ENCODE measurements at regions not wholly inside any gene's neighbourhood (a gene's known extent, or its start where the extent isn't known, plus 50 kb on each side); places are given as distances from the start of the nearest gene placed in this dataset.

DNA sequence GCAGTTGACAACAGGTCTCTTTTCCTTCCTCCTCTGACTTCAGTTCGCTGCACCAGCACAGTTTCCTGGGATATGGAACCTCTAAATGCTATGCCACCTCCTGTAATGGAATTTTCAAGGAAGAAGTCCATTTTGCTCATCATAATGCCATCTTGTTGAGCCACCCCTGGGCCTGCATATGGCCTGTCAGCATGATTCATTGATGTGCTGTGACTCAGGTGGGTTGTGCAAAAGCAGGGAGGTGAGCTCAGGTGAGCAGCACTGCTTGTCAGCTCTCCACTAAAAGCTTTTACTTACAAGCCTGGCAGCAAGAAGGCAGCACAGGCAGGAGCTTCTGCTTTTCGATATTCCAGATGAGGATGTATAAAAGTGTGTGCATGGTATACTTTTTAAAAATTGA lies 247.1 kb upstream of the LMCD1 start:
- no peak for DNase-seq (ENCODE audit: low spot score)

DNA sequence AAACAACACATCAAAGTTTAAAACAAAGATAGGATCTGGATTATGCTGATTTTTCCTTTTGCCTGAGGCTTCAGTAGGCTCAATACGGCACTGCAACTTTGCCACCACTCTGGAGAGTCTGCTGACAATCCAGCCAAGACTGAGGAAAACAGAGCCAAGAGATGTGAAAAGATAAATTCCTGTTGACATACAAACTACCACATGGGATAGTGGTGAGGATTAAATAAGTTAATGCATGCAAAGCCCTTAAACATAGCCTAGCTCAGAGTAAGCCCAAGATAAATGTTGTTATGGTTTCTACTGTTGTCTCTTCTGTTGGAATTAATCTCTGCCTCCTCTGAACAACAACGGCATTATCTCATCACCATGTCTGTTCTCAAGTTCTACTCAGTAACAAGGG lies 245.9 kb upstream of the LMCD1 start:
- no peak for DNase-seq (ENCODE audit: low spot score)

DNA sequence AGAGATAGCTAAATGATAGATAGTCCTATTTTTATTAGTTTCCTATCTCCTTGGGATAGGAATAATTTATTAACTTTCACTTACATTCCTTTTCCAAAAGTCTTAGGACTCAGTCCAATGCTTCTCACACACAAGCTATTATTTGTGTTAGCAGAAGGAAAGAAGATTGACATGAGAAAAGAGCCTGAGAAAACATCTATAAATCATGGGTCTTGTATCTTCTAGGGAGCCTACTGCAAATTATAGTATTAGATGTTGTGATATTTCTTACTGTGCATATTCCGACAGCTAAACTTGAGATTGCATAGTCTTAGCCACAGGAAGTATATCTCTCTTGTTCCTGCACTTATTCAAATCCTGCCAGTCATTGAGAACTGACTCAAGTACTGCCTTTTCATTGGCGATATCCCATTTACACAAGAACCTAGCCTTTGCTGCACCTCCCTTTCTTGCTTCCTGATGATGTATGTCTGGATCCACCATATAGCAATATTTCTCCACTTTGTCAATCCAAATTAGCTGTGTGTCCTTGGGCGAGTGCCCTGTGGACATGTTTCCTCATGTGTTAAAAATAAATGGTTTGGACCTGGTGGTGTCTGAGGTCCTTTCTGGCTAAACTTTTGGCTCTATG lies 245.1 kb upstream of the LMCD1 start:
- no peak for DNase-seq (ENCODE audit: low spot score)

DNA sequence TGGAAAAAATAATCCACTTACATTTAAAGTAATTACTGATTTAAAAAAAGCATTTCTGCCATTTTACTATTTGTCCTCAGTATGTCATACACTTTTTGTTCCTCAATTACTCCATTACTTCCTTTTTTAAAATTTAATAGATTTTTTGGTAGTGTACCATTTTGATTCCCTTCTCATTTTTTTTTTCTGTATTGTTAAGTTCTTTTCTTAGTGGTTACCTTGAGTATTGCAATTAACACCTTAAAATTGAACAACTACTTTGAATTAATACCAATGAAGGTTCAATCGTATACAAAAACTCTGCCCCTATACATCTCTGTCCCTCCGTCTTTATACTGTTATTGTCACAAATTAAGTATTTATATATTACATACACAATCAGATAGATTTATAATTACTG lies 240.6 kb upstream of the LMCD1 start:
- DNase-seq (ENCODE audit: low spot score), result no peak

DNA sequence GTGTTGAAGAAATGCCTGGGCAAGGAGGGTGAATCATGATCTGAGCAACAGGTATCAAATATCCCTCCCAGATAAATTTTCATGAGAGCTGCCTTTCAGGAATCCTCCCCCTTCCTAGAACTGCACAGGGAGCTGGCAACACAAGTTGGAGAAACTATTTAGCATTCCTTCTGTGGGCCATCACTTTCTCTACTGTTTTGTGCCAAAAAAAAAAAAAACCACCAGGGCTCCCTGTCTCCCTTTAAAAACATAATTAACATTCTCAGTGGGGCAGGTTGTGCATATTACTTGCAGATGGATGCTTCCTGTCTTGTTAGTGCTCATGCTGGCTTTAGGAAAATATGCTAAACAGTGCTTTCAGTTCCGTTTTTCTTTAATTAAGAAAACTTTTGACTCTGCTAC lies 234.9 kb upstream of the LMCD1 start:
- no peak for DNase-seq (ENCODE audit: low spot score)

DNA sequence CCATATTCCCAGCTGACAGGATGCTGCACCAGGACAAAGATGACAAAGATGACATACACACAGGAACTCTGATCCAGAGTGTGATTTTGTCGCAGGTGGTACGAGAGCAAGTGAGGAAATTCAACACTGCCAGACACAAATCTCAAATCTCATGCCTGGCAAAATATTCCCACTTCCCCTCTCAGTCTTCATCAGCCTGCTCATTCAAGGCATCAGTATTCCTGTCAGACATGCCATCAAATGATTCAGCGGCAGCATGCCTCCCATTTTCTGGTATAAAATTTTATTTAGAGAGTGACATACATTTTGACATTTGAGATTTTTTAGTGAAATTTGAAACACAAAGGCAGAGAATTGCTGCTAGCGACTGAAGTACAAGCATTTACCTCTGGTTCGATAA lies 228.1 kb upstream of the LMCD1 start:
- no peak for DNase-seq (ENCODE audit: low spot score)

DNA sequence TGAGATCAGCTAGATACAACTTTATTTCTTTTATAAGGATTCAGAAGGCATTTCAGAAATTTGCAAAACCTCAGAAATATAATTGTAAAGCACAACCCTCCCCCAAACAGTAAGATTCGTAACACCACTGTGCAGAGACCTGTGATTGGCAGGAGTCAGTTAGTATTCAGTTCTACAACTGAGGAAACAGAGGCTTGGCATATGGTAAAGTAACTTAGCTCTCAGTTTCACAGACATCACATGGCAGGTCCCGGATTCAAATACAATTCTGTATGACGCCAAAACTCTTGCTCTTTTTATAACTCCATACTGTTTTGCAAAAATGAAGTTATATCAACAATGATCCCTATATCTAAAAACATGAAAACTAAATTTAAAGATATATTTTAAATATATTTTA lies 225.6 kb upstream of the LMCD1 start:
- no peak for DNase-seq (ENCODE audit: low spot score)

DNA sequence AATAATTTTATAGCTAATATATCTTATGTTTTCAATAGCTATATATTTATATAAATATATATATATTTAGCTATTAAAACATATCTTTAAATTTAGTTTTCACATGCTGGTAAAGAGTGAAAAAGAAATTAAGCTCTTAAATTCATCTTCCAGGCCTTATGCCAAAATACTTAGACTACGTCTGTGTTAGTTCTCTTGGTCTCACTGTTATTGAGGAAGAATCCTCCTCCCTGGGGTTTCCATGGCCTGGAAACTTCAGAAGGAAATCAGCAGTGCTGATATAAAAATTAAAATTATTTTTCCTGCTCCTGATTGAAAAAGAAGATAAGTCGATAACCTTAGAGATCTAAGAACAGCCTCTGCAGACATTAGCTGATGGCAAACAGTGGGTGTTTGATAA lies 225.1 kb upstream of the LMCD1 start:
- DNase-seq (ENCODE audit: low spot score), result no peak

DNA sequence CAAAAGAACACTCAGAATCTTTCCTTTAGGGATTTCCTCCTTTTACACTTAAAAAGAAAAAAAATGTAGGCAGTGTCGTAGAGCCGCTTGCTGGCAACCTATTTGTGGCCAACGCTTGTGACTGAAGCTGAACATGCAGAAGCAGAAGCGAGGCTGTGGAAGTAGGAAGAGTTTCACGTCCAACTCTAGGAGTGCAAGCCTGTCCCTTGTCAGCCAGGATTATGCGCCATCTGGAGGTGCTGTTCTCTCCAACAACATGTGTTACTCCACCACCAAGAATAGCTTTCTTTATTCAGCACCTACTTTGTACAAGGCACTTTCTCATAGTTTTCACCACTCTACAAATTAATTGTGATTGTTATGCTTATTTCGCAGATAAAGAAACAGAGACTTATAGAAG lies 223.2 kb upstream of the LMCD1 start:
- DNase-seq (ENCODE audit: low spot score), result no peak

DNA sequence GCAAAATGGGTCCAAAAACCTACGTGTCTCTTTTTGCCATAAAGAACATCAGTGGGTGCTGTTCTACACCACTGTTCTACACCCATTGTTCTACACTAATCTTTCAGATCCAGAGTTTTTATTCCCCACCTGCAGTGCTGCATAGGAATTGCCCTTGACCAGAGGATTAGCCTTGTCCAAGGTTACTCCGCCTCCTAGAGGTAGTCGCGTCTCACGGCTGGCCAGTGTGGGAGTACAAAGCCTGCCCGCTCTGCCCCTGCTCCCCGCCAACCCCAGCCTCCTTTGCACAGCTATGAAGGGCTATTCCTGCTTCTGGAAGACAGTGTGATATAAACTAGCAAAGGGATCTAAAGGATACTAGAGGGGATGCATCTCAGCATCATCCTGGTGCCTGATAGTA lies 222.1 kb upstream of the LMCD1 start:
- DNase-seq (ENCODE audit: low spot score), result no peak

DNA sequence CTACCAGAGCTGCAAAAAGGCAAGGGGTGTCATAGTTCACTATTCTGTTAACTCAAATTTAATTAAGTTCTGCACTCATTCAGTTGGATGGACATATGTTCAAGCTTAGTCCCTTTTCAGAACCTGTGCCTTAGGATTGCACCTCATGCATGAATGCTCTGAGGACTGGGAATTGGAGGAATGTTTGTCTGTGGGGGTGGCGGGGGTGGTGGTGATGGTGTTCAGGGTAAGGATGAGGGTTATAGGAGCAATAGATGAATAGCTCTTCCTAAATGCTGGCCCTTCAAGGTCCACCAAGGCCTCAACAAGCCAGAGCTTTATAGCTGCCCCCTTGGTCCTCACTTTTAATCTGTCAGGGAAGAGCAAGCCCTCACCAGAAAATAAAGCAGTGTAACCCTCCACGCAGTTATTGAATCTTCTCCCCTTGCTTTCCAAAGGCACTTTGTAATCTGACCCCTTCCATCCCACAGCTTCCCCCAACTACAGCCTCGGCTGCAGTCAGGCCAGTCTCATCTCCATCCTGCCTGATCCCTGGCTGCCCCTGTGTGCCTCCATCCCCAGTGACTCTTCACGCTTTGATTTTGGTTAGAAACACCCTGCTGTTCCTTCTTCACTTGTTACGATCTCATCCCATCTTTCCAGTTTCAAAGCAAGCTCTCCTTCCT lies 221.6 kb upstream of the LMCD1 start:
- no peak for DNase-seq (ENCODE audit: low spot score)

DNA sequence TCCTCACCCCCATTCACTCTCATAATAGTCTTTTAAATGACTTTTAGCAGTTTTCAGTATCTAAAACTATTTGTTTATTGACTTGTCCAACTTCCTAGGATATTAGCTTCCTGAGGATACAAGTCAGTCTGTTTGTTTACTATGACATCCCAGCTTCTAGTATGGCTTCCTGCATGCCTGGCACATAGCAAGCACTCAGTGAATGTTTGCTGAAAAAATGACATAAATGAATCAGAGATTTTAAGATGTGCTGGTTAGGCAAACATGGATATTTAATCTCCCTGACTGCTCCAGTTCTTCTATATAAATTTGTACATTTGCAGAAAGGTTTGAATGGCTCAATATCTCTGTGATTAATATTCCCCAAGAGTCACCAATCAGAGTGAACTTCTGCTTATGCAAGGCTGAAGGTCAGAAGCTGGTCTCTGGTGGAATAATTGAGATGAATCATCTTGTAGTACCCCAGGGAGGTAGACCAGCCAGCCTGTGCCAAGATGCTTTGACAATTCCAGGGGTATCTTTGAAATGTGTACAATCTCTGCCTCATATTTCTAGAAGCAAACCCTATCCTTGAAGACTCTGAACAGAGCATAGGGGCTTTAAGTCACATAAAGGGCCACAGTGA lies 219.0 kb upstream of the LMCD1 start:
- DNase-seq (ENCODE audit: low spot score), result no peak

DNA sequence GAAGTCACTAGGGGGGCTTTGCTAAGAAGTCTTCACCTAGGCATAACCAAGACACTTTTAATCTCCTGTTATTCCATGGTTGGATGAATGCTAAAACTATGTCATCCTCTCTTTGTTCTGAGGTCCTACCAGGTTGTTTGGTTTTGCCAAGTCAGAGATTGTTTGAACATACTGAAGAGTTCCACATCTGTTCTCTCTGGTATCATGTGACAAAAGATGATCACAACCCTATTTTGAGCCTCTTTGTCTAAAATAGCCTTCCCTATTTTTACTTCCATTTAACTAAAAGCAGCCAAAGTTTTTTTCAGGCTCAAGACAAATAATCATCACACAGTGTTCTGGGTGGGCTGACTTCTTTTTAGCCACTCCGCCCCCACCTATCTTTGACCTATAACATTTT lies 218.4 kb upstream of the LMCD1 start:
- DNase-seq (ENCODE audit: low spot score), result no peak

DNA sequence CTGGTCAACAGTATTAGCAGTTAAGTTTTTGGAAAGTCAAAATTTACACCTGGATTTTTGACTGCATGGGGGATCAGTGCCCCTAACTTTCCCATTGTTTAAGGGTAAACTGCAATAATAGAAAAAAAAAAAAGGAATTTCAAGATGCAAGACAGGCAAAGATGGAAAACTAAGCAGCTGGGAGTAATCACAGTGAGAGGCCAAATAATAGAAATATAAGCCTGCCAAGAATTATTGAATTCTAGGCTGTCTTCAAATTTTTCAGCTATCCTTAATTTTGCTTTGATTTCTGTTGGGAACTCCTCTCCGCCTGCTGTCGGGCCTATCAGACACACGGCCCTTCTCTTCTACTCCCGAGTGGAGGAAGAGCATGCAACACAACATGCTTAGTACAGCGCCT lies 215.5 kb upstream of the LMCD1 start:
- DNase-seq (ENCODE audit: low spot score), result no peak

DNA sequence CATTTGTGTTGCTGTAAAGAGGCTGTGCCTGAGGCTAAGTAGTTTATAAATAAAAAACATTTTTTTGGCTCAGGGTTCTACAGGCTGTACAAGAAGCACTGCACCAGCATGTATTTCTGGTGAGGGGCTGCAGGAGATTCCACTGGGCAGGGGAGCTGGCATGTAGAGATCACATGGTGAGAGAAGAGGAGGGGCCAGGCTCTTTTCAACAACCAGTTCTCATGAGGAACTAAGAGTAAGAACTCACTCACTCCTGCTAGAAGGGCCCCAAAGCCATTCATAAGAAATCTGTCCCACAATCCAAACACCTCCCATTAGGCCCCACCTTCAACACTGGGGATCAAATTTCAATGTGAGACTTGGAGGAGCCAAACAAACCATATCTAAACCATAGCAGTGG lies 214.9 kb upstream of the LMCD1 start:
- DNase-seq (ENCODE audit: low spot score), result no peak

DNA sequence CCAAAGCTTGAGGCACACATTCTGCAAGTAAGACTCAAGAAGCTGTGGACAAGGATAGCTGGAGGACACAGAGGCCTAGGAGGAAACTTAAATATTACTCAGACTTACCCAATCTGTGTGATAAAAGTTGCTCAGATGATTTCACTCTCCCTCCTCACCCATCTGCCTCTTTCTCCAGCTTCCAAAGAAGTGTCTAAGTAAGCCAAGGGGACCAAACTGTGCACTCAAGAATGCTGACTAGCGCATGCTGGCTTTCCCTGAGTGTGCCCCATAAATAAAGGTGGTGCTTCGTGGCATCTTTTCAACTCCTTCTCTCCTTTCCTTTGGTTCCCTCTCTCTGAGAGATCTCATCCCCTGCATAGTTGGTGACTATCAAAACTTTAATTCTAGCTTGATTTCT lies 211.0 kb upstream of the LMCD1 start:
- DNase-seq (ENCODE audit: low spot score), result no peak

DNA sequence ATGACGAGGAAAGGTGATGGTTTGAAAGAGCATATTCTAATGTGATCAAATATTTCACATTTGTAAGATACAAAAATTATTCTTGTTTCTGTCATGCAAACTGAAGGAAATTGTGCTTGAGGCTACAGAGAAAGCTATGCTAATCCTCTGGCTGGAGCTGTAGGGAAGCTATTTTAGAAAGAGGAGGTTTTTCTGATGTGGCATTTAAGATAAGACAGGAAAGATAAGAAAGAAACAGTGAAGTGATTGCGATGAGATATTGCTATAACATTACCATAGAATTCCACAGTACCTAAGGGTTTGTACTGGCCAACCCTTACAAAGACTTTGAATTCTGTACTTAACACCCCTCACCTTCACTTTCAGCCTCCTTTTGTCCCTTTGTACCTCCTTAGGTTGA lies 205.2 kb upstream of the LMCD1 start:
- no peak for DNase-seq (ENCODE audit: low spot score)

DNA sequence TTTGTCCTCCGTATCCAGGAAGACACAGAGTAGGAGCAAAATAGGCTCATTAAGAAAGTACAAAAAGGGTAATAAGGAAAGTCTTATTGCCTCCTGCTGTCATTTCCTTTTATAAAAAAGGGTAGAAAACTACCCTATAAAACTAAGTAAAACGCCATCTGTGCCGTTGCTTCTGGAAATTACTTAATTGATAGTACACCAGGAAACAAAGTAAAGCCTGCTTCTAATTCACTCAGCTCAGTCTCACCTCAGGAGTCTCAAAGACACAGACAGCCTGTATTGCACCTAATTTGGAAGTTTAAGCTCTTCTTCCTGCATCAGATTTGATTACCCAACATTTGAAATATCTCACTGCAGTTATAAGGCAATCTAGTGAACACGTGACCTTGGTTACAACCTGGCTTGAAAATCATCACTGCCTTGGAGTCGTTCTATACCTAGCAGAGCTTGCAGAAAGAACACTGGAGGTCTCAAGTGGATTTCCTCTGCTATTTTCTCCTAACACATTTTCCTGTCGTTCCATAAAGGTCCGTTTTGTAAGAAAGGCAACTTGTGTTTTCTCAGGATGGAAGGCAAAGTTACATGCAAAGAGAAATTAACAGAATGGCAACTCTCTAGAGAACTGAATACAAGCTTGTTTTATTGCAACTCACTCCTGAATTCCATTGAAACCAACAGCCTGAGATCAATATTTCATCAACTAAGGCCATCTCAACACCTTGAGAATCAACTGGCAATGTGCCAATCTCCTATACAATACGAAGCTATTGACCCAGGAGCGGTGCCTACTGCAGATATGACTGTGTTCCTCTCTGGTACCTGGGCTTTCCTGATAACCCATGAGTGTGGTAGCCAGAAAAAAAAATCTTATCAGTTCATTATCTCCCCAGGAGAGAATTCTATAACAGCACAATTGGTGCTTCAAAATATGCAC lies 203.3 kb upstream of the LMCD1 start:
- DNase-seq (ENCODE audit: low spot score), result no peak

DNA sequence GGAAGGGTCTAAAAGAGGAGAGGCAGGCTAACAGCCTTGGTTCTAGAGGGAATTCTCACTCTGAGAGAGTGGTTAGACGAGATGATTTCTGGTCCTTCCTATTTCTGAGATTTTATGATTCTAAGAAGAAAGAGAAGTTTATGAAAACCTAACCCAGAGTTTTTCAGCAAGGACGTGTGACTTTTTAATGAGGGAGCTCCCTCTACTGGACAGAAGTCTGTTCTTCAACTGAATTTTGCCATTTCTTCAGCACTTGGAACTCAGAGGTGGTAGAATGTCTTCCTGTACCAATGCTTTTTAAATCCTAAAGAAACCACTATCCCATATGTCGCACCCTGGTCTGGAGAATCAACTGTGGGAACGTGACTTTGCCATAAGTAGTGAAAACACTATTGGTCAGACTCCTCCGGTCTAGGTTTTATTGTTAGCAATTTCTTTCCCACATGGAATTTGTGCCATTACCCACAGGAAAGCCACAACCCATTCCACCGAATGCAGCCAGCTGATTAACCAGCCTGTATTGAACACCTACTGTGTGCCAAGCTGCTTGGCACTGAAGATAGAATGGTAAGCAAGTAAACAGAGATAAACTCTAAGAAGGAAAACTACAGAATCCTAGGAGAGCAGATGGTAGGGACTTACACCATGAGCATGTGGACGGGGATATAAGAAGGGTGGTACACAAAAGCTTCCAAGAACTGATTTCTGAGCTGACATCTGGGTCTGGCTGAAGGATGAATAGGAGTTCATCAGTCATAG lies 199.5 kb upstream of the LMCD1 start:
- DNase-seq (ENCODE audit: low spot score), result peak; percentile 35

DNA sequence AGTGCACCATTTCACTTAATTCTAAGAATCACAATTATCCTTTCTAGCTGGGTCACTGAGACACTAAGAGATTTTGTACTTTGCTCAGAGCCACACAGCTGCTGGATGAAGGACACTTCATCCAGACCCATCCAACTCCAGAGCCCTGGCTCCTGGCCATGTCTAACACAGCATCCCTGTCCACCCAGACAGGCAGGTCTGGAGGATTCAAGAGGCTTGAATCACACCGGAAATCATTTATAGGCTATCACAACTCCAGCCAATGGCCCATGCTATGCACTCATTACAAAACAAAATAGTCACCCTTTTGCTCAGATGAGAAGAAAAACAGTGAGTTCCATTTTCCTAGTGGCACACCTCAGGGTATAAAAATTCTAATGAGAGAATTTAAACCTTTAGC lies 198.2 kb upstream of the LMCD1 start:
- DNase-seq (ENCODE audit: low spot score), result no peak

DNA sequence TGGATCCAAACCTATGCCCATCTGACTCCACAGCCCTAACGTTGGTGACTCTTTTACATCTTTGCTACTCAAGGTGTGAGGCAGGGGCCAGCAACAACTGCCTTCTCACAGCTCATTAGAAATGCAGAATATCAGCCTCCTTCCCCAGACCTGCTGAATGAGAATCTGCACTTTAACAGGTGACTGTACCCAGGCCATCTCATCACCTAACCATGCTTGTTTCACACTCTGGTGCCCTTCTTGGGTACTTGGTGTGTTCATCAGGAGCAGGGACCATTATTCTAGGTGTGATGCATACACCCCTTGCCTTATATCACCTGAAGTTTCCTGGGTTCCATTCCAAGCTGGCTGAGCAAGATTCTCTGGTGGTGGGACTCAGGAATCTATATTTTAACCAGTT lies 196.3 kb upstream of the LMCD1 start:
- DNase-seq (ENCODE audit: low spot score), result no peak

Measured in H4 (cell line).